ENCODE measurements at regions not wholly inside any gene's neighbourhood (a gene's known extent, or its start where the extent isn't known, plus 50 kb on each side); places are given as distances from the start of the nearest gene placed in this dataset.

DNA sequence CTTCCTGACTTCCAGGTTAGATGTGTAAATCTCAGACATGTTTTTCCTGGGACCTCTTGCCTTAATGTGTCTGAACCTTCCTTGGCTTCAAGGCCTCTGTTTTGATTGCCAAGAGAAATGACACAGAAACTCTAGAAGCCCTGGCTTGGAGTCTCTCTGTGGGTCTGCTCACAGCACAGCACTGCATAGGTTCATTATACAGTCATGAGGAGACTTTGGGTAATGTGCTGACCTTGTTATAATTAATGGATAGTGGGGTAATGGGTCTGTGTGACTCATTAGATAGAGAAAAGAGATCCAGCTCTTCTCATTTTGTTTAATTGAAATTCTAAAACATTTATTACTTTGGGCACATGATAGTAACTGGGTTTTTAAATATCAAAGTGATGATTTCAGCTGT is 175.8 kb upstream of the GLRA1 start:
- TF ChIP-seq POLR2AphosphoS5 (IDR thresholded peaks at IDR 0.05; ENCODE audit: insufficient read depth, low read depth, low read length) (no peak), MYC (IDR thresholded peaks at IDR 0.05; ENCODE audit: low read depth, low read length) (no peak), EZH2 (IDR thresholded peaks at IDR 0.05; ENCODE audit: borderline replicate concordance, low read depth, low read length, severe bottlenecking) (no peak), FOS (IDR thresholded peaks at IDR 0.05; ENCODE audit: borderline replicate concordance, insufficient read depth, low read length) (no peak), GATA2 (IDR thresholded peaks at IDR 0.05; ENCODE audit: insufficient read depth, insufficient read length, low read depth, low read length) (no peak), JUN (IDR thresholded peaks at IDR 0.05; ENCODE audit: borderline replicate concordance, insufficient read depth, insufficient read length, low read depth) (no peak), POLR2A (IDR thresholded peaks at IDR 0.05; ENCODE audit: low read depth, low read length) (no peak)
- TF ChIP-seq, protein P1, sequence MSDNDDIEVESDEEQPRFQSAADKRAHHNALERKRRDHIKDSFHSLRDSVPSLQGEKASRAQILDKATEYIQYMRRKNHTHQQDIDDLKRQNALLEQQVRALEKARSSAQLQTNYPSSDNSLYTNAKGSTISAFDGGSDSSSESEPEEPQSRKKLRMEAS (IDR thresholded peaks at IDR 0.05; ENCODE audit: insufficient read depth, insufficient read length), result no peak
- TF ChIP-seq, protein P2, sequence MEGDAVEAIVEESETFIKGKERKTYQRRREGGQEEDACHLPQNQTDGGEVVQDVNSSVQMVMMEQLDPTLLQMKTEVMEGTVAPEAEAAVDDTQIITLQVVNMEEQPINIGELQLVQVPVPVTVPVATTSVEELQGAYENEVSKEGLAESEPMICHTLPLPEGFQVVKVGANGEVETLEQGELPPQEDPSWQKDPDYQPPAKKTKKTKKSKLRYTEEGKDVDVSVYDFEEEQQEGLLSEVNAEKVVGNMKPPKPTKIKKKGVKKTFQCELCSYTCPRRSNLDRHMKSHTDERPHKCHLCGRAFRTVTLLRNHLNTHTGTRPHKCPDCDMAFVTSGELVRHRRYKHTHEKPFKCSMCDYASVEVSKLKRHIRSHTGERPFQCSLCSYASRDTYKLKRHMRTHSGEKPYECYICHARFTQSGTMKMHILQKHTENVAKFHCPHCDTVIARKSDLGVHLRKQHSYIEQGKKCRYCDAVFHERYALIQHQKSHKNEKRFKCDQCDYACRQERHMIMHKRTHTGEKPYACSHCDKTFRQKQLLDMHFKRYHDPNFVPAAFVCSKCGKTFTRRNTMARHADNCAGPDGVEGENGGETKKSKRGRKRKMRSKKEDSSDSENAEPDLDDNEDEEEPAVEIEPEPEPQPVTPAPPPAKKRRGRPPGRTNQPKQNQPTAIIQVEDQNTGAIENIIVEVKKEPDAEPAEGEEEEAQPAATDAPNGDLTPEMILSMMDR (IDR thresholded peaks at IDR 0.05; ENCODE audit: extremely low read depth in 1 of 2, insufficient read depth in 1 of 2, low read depth in 1 of 2, low read length in 2 of 2), result no peak
- no TSS peak for BruUV-seq (replicated peaks)
- no peaks in the 10 kb centered on the region for H3K27me3 ChIP-seq (ENCODE audit: control insufficient read depth in 2 of 2, insufficient read depth in 2 of 2, low read length in 2 of 2)

More for the DNA sequence above, 175.8 kb upstream of the GLRA1 start:
- Histone ChIP-seq H3K36me3 (ENCODE audit: control insufficient read depth in 2 of 2, extremely low read depth in 1 of 2, insufficient read depth in 2 of 2, low read length in 2 of 2) (no peaks in the 10 kb centered on the region), H3K9me1 (replicated peaks; ENCODE audit: control insufficient read depth, extremely low read depth, insufficient read depth, low read length) (no peaks in the 10 kb centered on the region), H3K79me2 (ENCODE audit: control insufficient read depth, insufficient read depth, low read length) (no peaks in the 10 kb centered on the region), H3K4me2 (ENCODE audit: insufficient read depth, low read length) (no peak overlapping the region), H3K9ac (replicated peaks; ENCODE audit: extremely low read depth, insufficient read depth, low read length) (no peak overlapping the region), H3K4me1 (ENCODE audit: control insufficient read depth, extremely low read depth, insufficient read depth, low read length) (no peaks in the 10 kb centered on the region), H3K4me3 (replicated peaks in 1 of 3; ENCODE audit: insufficient read depth in 1 of 3, low read depth in 1 of 3, low read length in 3 of 3) (no peak overlapping the region), H3K9me3 (replicated peaks; ENCODE audit: control insufficient read depth, insufficient read depth, low read length) (no peaks in the 10 kb centered on the region), H2AFZ (ENCODE audit: low read depth, low read length) (no peak overlapping the region), H4K20me1 (replicated peaks; ENCODE audit: control insufficient read depth, extremely low read depth, insufficient read depth, low read length) (no peaks in the 10 kb centered on the region), H3K27ac (ENCODE audit: insufficient read depth, low read depth, low read length) (no peak overlapping the region)
- ChIA-PET POLR2A (no interaction called here), CTCF (no interaction called here)
- DNase-seq (ENCODE audit: low read depth, low spot score) (no peak), FAIRE-seq (no peak)
- dilution Hi-C loops (cut with MboI; ENCODE audit: extremely low pct_ligation_motif_present, low sequenced_read_pairs), result no loop called here
- intact Hi-C loops (cut with micrococcal nuclease), result no loop called here

Measured in endothelial cell of umbilical vein (primary cell).